PC-3 (cell line): ENCODE measurements at regions not wholly inside any gene's neighbourhood (a gene's known extent, or its start where the extent isn't known, plus 50 kb on each side); places are given as distances from the start of the nearest gene placed in this dataset.
"Not testable (repeated sequence)": the region's sequence is repeated elsewhere in the genome, so short reads cannot be mapped to it uniquely, and the experiment has no call there.

Experiments
- ATAC-seq: fragments of 200-7000 bp; cut with Tn5 transposase; 2 replicates; pipeline ENCODE4 v1.9.1; 2020; ENCODE audit warnings: mild to moderate bottlenecking, moderate library complexity
- BruUV-seq: library from RNA; stranded (reverse); fragments of 400-500 nt; replicated peaks from 2 replicates; lab custom pipeline; 2021; lab: Mats Ljungman, UMichigan
- CTCF ChIA-PET: fragments of 300-600 bp; sonication (Branson Sonifier 250); formaldehyde crosslinking; loops from one replicate; lab custom pipeline; 2022; ENCODE audit warnings: antibody characterized with exemption; lab: Charles Lee
- POLR2A ChIA-PET: fragments of 300-600 bp; sonication (Branson Sonifier 250); formaldehyde crosslinking; loops from one replicate; lab custom pipeline; 2022; ENCODE audit warnings: antibody characterized with exemption; ENCODE audit not compliant: unreplicated experiment; lab: Charles Lee
- DNase-seq: peaks from one replicate; pipeline ENCODE4 v3.0.0-alpha.2; 2015
- H2AFZ ChIP-seq: fragments of 300-600 bp; sonication (generic); 2 replicates; pipeline ENCODE4 v1.6.0; 2016; ENCODE audit warnings: antibody characterized with exemption, low read length
- H3F3A ChIP-seq: fragments of 300-600 bp; sonication (generic); one replicate; pipeline ENCODE4 v1.6.0; 2017; ENCODE audit warnings: antibody characterized with exemption, low read length, control low read depth, mild to moderate bottlenecking; ENCODE audit not compliant: unreplicated experiment
- H3K27ac ChIP-seq: fragments of 300-600 bp; sonication (generic); 2 replicates; pipeline ENCODE4 v1.5.1; 2016; ENCODE audit warnings: mild to moderate bottlenecking, low read length
- H3K27me3 ChIP-seq: fragments of 300-600 bp; sonication (generic); 2 replicates; pipeline ENCODE4 v1.6.1; 2016; ENCODE audit warnings: low read length, mixed read lengths
- H3K36me3 ChIP-seq: fragments of 300-600 bp; sonication (generic); 2 replicates; pipeline ENCODE4 v1.6.1; 2016; ENCODE audit warnings: low read depth, mixed run types, low read length, mixed read lengths
- H3K4me1 ChIP-seq: fragments of 300-600 bp; sonication (generic); 2 replicates; pipeline ENCODE4 v1.5.1; 2016; ENCODE audit warnings: low read length; ENCODE audit not compliant: insufficient read depth
- H3K4me2 ChIP-seq: fragments of 300-600 bp; sonication (generic); 2 replicates; pipeline ENCODE4 v1.6.0; 2016; ENCODE audit warnings: low read length
- H3K4me3 ChIP-seq: fragments of 300-600 bp; sonication (generic); 2 replicates; pipeline ENCODE4 v1.5.1; 2016; ENCODE audit warnings: mild to moderate bottlenecking, low read length, mixed read lengths
- H3K79me2 ChIP-seq: fragments of 300-600 bp; sonication (generic); 2 replicates; pipeline ENCODE4 v1.6.1; 2017; ENCODE audit warnings: low read length, mixed read lengths
- H3K9ac ChIP-seq: fragments of 300-600 bp; sonication (generic); 2 replicates; pipeline ENCODE4 v1.6.0; 2016; ENCODE audit warnings: mild to moderate bottlenecking, low read length
- H3K9me2 ChIP-seq: fragments of 300-600 bp; sonication (generic); replicated peaks from 2 replicates; pipeline ENCODE4 v1.6.1; 2016; ENCODE audit warnings: mixed run types, low read length, mixed read lengths
- H3K9me3 ChIP-seq: fragments of 300-600 bp; sonication (generic); 2 replicates; pipeline ENCODE4 v1.6.1; 2016; ENCODE audit warnings: low read length, mixed read lengths
- H4K20me1 ChIP-seq: fragments of 300-600 bp; sonication (generic); 2 replicates; pipeline ENCODE4 v1.6.1; 2016; ENCODE audit warnings: low read length, mixed read lengths
- CTCF ChIP-seq: fragments of 300-600 bp; sonication (generic); conservative IDR thresholded peaks from 2 replicates; pipeline ENCODE4 v1.5.1; 2017; ENCODE audit warnings: antibody characterized with exemption, low read depth, mild to moderate bottlenecking, low read length
- EZH2 ChIP-seq: fragments of 300-600 bp; sonication (generic); IDR thresholded peaks from one replicate; pipeline ENCODE4 v1.6.1; 2017; ENCODE audit warnings: antibody characterized with exemption, mild to moderate bottlenecking, low read length; ENCODE audit not compliant: unreplicated experiment
- EZH2phosphoT487 ChIP-seq: fragments of 300-600 bp; sonication (generic); IDR thresholded peaks from 2 replicates; pipeline ENCODE4 v1.6.1; 2018; ENCODE audit warnings: mild to moderate bottlenecking, antibody characterized with exemption, low read length, borderline replicate concordance
- intact Hi-C: fragments of 100-400 bp; cut with micrococcal nuclease; formaldehyde crosslinking; loops from 2 replicates; pipeline ENCODE4 v1.9.0; 2023

GRCh38 chr9:85863875-85864274, 77.1 kb upstream of the NAA35 start:
- Histone ChIP-seq H3K9ac (no peak overlapping the region), H3K27me3 (no peaks in the 10 kb centered on the region), H3K9me2 (no peaks in the 10 kb centered on the region), H4K20me1 (no peaks in the 10 kb centered on the region), H3F3A (no peaks in the 10 kb centered on the region), H3K79me2 (no peaks in the 10 kb centered on the region), H3K4me3 (no peak overlapping the region), H3K4me2 (no peak overlapping the region), H3K4me1 (peaks cover 7% of the 10 kb centered on the region; the same call in 1 of the 2 replicates), H3K27ac (no peak overlapping the region), H3K9me3 (no peaks in the 10 kb centered on the region), H3K36me3 (no peaks in the 10 kb centered on the region), H2AFZ (no peak overlapping the region)
- intact Hi-C loops: no loop called here
- TF ChIP-seq CTCF (no peak), EZH2 (no peak), EZH2phosphoT487 (no peak)
- CTCF ChIA-PET: no interaction called here
- POLR2A ChIA-PET: no interaction called here
- ATAC-seq (no peak), DNase-seq (no peak)
- no TSS peak for BruUV-seq

- ChIA-PET POLR2A (no interaction called here), CTCF (no interaction called here)
- BruUV-seq: no TSS peak
- H3K79me2 ChIP-seq: no peaks in the 10 kb centered on the region
- H3K4me3 ChIP-seq: no peak overlapping the region
- no peaks in the 10 kb centered on the region for H3K36me3 ChIP-seq
- H3K4me2 ChIP-seq: no peak overlapping the region
- H3K27me3 ChIP-seq: no peaks in the 10 kb centered on the region
- no peaks in the 10 kb centered on the region for H4K20me1 ChIP-seq
- intact Hi-C loops: no loop called here
- DNase-seq (no peak), ATAC-seq (no peak)
- H3K9ac ChIP-seq: no peak overlapping the region
- H3K27ac ChIP-seq: no peak overlapping the region
- no peaks in the 10 kb centered on the region for H3F3A ChIP-seq
- no peaks in the 10 kb centered on the region for H3K4me1 ChIP-seq
- H3K9me2 ChIP-seq: no peaks in the 10 kb centered on the region
- TF ChIP-seq CTCF: no peak
- H3K9me3 ChIP-seq: no peaks in the 10 kb centered on the region
- H2AFZ ChIP-seq: no peak overlapping the region
Observed at GRCh38 chr9:85871008-85871407, 69.9 kb upstream of the NAA35 start.

GRCh38 chr9:85871683-85872082, 69.3 kb upstream of the NAA35 start:
- H3K79me2 ChIP-seq, H3K4me2 ChIP-seq, H3K9me3 ChIP-seq, BruUV-seq, H3K4me3 ChIP-seq, H4K20me1 ChIP-seq, H3K9me2 ChIP-seq, H3K9ac ChIP-seq, ATAC-seq, H3K36me3 ChIP-seq, POLR2A ChIA-PET, H3K27ac ChIP-seq, intact Hi-C loops, H3K27me3 ChIP-seq, DNase-seq, H3F3A ChIP-seq, H3K4me1 ChIP-seq, CTCF ChIA-PET, H2AFZ ChIP-seq: not testable (repeated sequence)
